ENCODE measurements at regions not wholly inside any gene's neighbourhood (a gene's known extent, or its start where the extent isn't known, plus 50 kb on each side); places are given as distances from the start of the nearest gene placed in this dataset.

GRCh38 chr10:52532650-52533290, 218.7 kb downstream of the DKK1 start:
- TF ChIP-seq, protein P1, sequence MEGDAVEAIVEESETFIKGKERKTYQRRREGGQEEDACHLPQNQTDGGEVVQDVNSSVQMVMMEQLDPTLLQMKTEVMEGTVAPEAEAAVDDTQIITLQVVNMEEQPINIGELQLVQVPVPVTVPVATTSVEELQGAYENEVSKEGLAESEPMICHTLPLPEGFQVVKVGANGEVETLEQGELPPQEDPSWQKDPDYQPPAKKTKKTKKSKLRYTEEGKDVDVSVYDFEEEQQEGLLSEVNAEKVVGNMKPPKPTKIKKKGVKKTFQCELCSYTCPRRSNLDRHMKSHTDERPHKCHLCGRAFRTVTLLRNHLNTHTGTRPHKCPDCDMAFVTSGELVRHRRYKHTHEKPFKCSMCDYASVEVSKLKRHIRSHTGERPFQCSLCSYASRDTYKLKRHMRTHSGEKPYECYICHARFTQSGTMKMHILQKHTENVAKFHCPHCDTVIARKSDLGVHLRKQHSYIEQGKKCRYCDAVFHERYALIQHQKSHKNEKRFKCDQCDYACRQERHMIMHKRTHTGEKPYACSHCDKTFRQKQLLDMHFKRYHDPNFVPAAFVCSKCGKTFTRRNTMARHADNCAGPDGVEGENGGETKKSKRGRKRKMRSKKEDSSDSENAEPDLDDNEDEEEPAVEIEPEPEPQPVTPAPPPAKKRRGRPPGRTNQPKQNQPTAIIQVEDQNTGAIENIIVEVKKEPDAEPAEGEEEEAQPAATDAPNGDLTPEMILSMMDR (IDR thresholded peaks at IDR 0.05) = no peak

DNA sequence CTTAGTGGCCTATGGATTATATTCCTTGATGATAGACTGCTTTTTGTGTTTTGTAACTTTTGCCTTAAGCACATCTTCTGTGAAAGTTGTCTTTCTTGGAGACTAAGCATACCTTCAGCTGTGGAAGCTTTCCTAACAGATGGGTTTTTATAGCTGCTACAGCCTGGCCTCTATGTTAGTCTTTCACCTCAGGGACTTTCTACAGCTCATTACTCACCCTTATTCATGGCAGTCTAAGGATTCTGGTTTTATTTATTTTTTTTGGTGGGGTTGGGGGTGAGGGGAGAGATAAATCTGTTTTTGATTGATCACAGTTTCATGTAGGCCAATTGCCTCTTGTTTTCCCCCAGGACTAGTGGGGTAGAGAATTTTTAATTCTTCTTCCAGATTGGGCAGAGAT, 219.9 kb downstream of the DKK1 start:
- TF ChIP-seq, protein P1 (IDR thresholded peaks at IDR 0.05) = no peak

- TF ChIP-seq, protein P1 (IDR thresholded peaks at IDR 0.05) = no peak
These were observed 225.4 kb downstream of the DKK1 start for GRCh38 chr10:52539463-52539862.

DNA sequence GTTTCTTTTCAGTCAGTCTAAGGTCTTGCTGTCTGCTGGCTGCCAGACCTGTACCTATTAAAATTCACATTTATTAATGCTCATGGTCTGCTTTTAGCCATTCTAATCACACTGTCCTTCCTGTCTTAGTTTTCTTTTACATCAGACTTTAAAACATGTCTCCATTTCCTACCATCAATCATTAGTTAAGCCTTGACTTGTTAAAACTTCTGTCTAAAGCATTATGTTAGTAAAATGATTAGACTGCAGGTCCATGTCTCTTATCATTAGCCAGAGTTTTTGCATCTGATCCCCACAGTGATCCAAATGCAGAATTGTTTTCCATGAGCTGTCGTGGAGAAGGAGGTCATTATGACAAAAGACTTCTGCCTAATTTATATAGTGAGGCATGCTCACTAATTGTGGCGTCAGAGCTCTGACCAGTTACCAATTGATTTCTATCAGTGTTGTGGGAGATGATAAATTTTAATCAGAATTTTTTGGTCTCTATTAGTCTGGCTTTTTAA, 226.5 kb downstream of the DKK1 start:
- TF ChIP-seq, protein P1 (IDR thresholded peaks at IDR 0.05) = no peak

- TF ChIP-seq, protein P1 (IDR thresholded peaks at IDR 0.05) = no peak
These were observed 227.0 kb downstream of the DKK1 start for GRCh38 chr10:52541006-52541473.

GRCh38 chr10:52542906-52543305, 228.8 kb downstream of the DKK1 start:
- TF ChIP-seq, protein P1 (IDR thresholded peaks at IDR 0.05) = no peak

DNA sequence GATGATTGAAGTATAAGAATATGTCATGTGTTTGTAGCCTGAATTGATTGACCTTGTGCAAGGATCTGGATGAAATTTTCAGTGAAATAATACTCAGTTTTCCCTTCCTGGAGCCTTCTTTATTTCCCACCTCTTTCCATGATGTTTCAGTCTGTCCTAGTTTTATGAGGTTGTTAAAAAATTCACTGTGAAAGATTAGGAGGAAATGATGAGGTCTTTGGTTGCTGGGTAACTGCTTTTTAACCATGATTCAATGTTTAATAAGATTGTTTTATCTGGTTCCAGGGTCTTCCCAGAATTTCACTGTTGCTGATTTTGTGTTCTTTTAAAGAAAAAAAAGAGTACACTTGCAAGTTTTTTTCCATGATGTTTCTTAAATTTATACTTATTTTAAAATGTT, 221.5 kb downstream of the MBL2 start:
- TF ChIP-seq, protein P1 (IDR thresholded peaks at IDR 0.05) = no peak
